HAP-1 (cell line): ENCODE measurements at regions not wholly inside any gene's neighbourhood (a gene's known extent, or its start where the extent isn't known, plus 50 kb on each side); places are given as distances from the start of the nearest gene placed in this dataset.
"Not testable (repeated sequence)": the region's sequence is repeated elsewhere in the genome, so short reads cannot be mapped to it uniquely, and the experiment has no call there.

ENCODE experiments used
- DNase-seq, 2 experiments: peaks; one replicate each; pipeline ENCODE4 v3.0.0-alpha.2; 2016 to 2020; ENCODE audit warnings: low spot score in 2 of 2
- H3K27me3 ChIP-seq: fragments of 250-450 bp; sonication (Bioruptor Pico); 2 replicates; pipeline ENCODE4 v1.5.1; 2020; ENCODE audit warnings: low read depth, mild to moderate bottlenecking, moderate library complexity
- H3K36me3 ChIP-seq: fragments of 250-450 bp; sonication (Bioruptor Pico); replicated peaks from 2 replicates; pipeline ENCODE4 v1.5.1; 2020; ENCODE audit warnings: mild to moderate bottlenecking
- H3K4me1 ChIP-seq: fragments of 250-450 bp; sonication (Bioruptor Pico); 2 replicates; pipeline ENCODE4 v1.5.1; 2020; ENCODE audit warnings: mild to moderate bottlenecking
- H3K4me3 ChIP-seq: fragments of 250-450 bp; sonication (Bioruptor Pico); 2 replicates; pipeline ENCODE4 v1.5.1; 2020; ENCODE audit warnings: mild to moderate bottlenecking, moderate library complexity
- H3K9me3 ChIP-seq: fragments of 250-450 bp; sonication (Bioruptor Pico); 2 replicates; pipeline ENCODE4 v1.5.1; 2020; ENCODE audit warnings: mild to moderate bottlenecking, moderate library complexity
- in situ Hi-C: fragments of 300-500 bp; cut with MboI; formaldehyde crosslinking; loops from 3 replicates; pipeline ENCODE4 v1.14.3; 2020; ENCODE audit warnings: low sequenced_read_pairs, inconsistent platforms, mixed read lengths

- Histone ChIP-seq H3K9me3 (no peaks in the 10 kb centered on the region), H3K4me3 (no peak overlapping the region), H3K27me3 (no peaks in the 10 kb centered on the region), H3K4me1 (no peaks in the 10 kb centered on the region), H3K36me3 (no peaks in the 10 kb centered on the region)
- in situ Hi-C loops, result no loop called here
- DNase-seq, result no peak
Measured at GRCh38 chr1:4130096-4130495, 230.0 kb upstream of the C1orf174 start.

- no peaks in the 10 kb centered on the region for H3K9me3 ChIP-seq
- H3K4me1 ChIP-seq, result no peaks in the 10 kb centered on the region
- H3K36me3 ChIP-seq, result no peaks in the 10 kb centered on the region
- no peak overlapping the region for H3K4me3 ChIP-seq
- in situ Hi-C loops, result no loop called here
- H3K27me3 ChIP-seq, result no peaks in the 10 kb centered on the region
- no peak for DNase-seq
Measured at GRCh38 chr1:4131734-4132133, 231.7 kb upstream of the C1orf174 start.

GRCh38 chr1:4132352-4133296, 232.6 kb upstream of the C1orf174 start:
- Histone ChIP-seq H3K4me1 (no peaks in the 10 kb centered on the region), H3K9me3 (no peaks in the 10 kb centered on the region), H3K4me3 (no peak overlapping the region), H3K36me3 (no peaks in the 10 kb centered on the region), H3K27me3 (no peaks in the 10 kb centered on the region)
- no peak for DNase-seq
- in situ Hi-C loops, result no loop called here

GRCh38 chr1:4133297-4133938, 233.3 kb upstream of the C1orf174 start:
- H3K36me3 ChIP-seq, result no peaks in the 10 kb centered on the region
- no peaks in the 10 kb centered on the region for H3K27me3 ChIP-seq
- H3K4me1 ChIP-seq, result no peaks in the 10 kb centered on the region
- H3K4me3 ChIP-seq, result no peak overlapping the region
- no peak for DNase-seq
- in situ Hi-C loops, result no loop called here
- no peaks in the 10 kb centered on the region for H3K9me3 ChIP-seq

GRCh38 chr1:4133939-4134321, 233.9 kb upstream of the C1orf174 start:
- Histone ChIP-seq H3K4me3 (no peak overlapping the region), H3K9me3 (no peaks in the 10 kb centered on the region), H3K36me3 (no peaks in the 10 kb centered on the region), H3K27me3 (no peaks in the 10 kb centered on the region), H3K4me1 (no peaks in the 10 kb centered on the region)
- no peak for DNase-seq
- in situ Hi-C loops, result no loop called here

- H3K36me3 ChIP-seq, in situ Hi-C loops, H3K27me3 ChIP-seq, DNase-seq, H3K4me1 ChIP-seq, H3K4me3 ChIP-seq, H3K9me3 ChIP-seq: not testable (repeated sequence)
Measured at GRCh38 chr1:4135853-4136252, 235.8 kb upstream of the C1orf174 start.

GRCh38 chr1:4137621-4138415, 237.7 kb upstream of the C1orf174 start:
- no peak overlapping the region for H3K4me3 ChIP-seq
- no peaks in the 10 kb centered on the region for H3K27me3 ChIP-seq
- no peak for DNase-seq
- no peaks in the 10 kb centered on the region for H3K4me1 ChIP-seq
- no peaks in the 10 kb centered on the region for H3K36me3 ChIP-seq
- in situ Hi-C loops, result no loop called here
- H3K9me3 ChIP-seq, result no peaks in the 10 kb centered on the region

- H3K4me3 ChIP-seq, result no peak overlapping the region
Measured at GRCh38 chr1:4139646-4140045, 239.6 kb upstream of the C1orf174 start.

GRCh38 chr1:4140241-4140640, 240.2 kb upstream of the C1orf174 start:
- no peak for DNase-seq
- H3K27me3 ChIP-seq, result no peaks in the 10 kb centered on the region
- no peak overlapping the region for H3K4me3 ChIP-seq
- in situ Hi-C loops, result no loop called here
- no peaks in the 10 kb centered on the region for H3K9me3 ChIP-seq
- no peaks in the 10 kb centered on the region for H3K36me3 ChIP-seq
- H3K4me1 ChIP-seq, result no peaks in the 10 kb centered on the region

More at GRCh38 chr1:4139646-4140045, 239.6 kb upstream of the C1orf174 start:
- Histone ChIP-seq H3K36me3 (no peaks in the 10 kb centered on the region), H3K9me3 (no peaks in the 10 kb centered on the region), H3K4me1 (no peaks in the 10 kb centered on the region), H3K27me3 (no peaks in the 10 kb centered on the region)
- in situ Hi-C loops, result no loop called here
- no peak for DNase-seq

GRCh38 chr1:4140821-4141220, 240.7 kb upstream of the C1orf174 start:
- H3K9me3 ChIP-seq, result no peaks in the 10 kb centered on the region

GRCh38 chr1:4144349-4144971, 244.4 kb upstream of the C1orf174 start:
- Histone ChIP-seq H3K27me3 (no peaks in the 10 kb centered on the region), H3K4me3 (no peak overlapping the region), H3K36me3 (no peaks in the 10 kb centered on the region), H3K4me1 (no peaks in the 10 kb centered on the region), H3K9me3 (no peaks in the 10 kb centered on the region)
- in situ Hi-C loops, result no loop called here
- no peak for DNase-seq

More at GRCh38 chr1:4140821-4141220, 240.7 kb upstream of the C1orf174 start:
- Histone ChIP-seq H3K4me1 (no peaks in the 10 kb centered on the region), H3K27me3 (no peaks in the 10 kb centered on the region), H3K4me3 (no peak overlapping the region), H3K36me3 (no peaks in the 10 kb centered on the region)
- no peak for DNase-seq
- in situ Hi-C loops, result no loop called here

- no peaks in the 10 kb centered on the region for H3K36me3 ChIP-seq
- in situ Hi-C loops, result no loop called here
- no peaks in the 10 kb centered on the region for H3K27me3 ChIP-seq
- H3K4me3 ChIP-seq, result no peak overlapping the region
- H3K4me1 ChIP-seq, result no peaks in the 10 kb centered on the region
- no peaks in the 10 kb centered on the region for H3K9me3 ChIP-seq
- no peak for DNase-seq
Measured at GRCh38 chr1:4146101-4146500, 246.0 kb upstream of the C1orf174 start.

GRCh38 chr1:4146614-4147013, 246.5 kb upstream of the C1orf174 start:
- H3K27me3 ChIP-seq, result no peaks in the 10 kb centered on the region
- DNase-seq, result no peak
- H3K9me3 ChIP-seq, result no peaks in the 10 kb centered on the region
- in situ Hi-C loops, result no loop called here
- H3K4me1 ChIP-seq, result no peaks in the 10 kb centered on the region
- H3K36me3 ChIP-seq, result no peaks in the 10 kb centered on the region
- H3K4me3 ChIP-seq, result no peak overlapping the region
